HG03066 (cell line): ENCODE measurements at regions not wholly inside any gene's neighbourhood (a gene's known extent, or its start where the extent isn't known, plus 50 kb on each side); places are given as distances from the start of the nearest gene placed in this dataset.
"Not testable (repeated sequence)": the region's sequence is repeated elsewhere in the genome, so short reads cannot be mapped to it uniquely, and the experiment has no call there.

Experiments
- ATAC-seq: cut with Tn5 transposase; IDR thresholded peaks from one replicate; pipeline ENCODE4 v1.9.1; 2021; ENCODE audit warnings: low read depth; ENCODE audit not compliant: unreplicated experiment

DNA sequence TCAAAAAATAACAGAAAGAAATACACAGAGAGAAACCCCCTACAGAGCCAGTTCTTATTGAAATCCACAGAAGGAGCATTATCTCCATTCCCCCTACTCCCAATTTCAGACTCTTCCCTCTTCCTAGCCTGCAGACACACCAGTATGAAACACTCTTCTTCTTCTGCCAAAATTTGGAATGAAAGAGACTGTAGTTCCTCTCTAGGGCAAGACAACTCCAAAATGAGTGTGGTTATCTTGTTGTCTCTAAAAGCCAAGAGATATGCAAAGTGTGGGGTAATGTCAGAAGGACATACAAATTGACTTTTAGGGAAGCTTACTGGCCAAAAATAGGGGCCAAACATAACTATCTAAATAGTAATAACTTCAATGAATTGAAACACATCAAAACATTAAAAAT lies 337.1 kb upstream of the SETBP1 start:
- no peak for ATAC-seq

DNA sequence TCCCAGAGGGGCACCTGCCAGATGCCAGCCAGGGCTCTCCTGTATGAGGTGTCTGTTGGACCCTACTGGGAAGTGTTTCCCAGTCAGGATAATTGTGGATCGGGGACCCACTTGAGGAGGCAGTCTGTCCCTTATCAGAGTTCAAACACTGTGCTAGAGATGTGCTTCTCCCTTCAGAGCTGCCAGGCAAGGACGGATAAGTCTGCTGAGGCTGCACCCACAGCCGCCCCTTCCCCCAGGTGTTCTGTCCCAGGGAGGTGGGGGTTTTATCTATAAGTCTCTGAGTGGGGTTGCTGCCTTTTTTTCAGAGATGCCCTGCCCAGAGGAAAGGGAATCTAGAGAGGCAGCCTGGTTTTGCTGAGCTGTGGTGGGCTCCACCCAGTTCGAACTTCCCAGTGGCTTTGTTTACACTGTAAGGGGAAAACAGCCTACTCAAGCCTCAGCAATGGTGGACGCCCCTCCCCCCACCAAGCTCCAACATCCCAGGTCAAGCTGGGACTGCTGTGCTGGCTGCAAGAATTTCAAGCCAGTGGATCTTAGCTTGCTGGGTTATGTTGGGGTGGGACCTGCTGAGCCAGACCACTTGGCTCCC lies 324.0 kb upstream of the SETBP1 start:
- ATAC-seq = no peak

DNA sequence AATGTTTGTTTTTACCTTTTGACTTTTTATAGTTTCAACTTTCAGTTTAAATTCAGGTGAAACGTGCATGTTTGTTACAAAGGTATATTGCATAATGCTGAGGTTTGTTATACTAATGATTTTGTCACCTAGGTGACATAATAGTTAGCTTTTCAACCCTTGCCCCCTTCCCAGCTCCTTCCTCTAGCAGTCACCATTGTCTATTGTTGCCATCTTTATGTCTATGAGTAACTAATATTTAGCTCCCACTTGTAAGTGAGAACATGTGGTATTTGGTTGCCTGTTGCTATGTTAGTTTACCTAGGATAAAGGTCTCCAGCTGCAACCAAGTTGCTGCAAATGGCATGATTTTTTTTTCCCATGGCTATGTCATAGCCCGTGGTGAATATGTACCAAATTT lies 322.3 kb upstream of the SETBP1 start:
- no peak for ATAC-seq

DNA sequence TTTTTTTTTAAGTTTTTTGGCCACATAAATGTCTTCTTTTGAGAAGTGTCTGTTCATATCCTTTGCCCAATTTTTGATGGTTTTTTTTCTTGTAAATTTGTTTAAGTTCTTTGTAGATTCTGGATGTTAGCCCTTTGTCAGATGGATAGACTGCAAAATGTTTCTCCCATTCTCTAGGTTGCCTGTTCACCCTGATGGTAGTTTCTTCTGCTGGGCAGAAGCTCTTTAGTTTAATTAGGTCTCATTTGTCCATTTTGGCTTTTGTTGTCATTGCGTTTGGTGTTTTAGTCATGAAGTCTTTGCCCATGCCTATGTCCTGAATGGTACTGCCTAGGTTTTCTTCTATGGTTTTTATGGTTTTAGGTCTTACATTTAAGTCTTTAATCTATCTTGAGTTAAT lies 320.9 kb upstream of the SETBP1 start:
- not testable (repeated sequence) for ATAC-seq

DNA sequence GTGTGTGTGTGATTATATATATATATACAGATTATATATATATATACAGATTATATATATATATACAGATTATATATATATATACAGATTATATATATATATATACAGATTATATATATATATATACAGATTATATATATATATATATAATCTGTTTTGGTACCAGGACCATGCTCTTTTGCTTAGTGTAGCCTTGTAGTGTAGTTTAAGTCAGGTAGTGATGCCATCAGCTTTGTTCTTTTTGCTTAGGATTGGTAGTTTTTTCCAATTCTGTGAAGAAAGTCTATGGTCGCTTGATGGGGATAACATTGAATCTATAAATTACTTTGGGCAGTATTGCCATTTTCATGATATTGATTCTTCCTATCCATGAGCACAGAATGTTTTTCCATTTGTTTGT lies 318.5 kb upstream of the SETBP1 start:
- not testable (repeated sequence) for ATAC-seq

DNA sequence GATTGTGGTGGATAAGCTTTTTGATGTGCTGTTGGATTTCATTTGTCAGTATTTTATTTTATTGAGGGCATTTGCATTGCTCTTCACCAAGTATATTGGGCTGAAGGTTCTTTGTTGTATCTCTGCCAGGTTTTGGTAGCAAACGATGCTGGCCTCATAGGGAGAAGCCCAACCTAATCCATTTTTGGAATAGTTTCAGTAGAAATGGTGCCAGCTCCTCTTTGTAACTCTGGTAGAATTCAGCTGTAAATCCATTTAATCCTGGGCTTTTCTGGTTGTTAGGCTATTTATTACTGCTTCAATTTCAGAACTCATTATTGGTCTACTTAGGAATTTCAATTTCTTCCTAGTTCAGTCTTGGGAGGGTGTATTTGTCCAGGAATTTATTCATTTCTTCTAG lies 309.8 kb upstream of the SETBP1 start:
- no peak for ATAC-seq

DNA sequence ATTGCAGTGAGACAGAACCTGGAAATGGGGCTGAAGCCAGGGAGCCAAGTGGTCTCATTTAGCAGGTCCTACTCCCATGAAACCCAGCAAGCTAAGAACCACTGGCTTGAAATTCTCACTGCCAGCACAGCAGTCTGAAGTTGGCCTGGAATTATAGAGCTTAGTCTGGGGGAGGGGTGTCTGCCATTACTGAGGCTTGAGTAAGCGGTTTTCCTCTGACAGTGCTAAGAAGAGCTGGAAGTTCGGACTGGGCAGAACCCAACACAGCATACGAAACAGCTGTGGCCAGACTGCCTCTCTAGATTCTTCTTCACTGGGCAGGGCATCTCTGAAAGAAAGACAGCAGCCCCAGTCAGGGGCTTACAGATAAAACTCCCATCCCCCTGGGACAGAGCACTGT lies 305.7 kb upstream of the SETBP1 start:
- ATAC-seq = no peak

DNA sequence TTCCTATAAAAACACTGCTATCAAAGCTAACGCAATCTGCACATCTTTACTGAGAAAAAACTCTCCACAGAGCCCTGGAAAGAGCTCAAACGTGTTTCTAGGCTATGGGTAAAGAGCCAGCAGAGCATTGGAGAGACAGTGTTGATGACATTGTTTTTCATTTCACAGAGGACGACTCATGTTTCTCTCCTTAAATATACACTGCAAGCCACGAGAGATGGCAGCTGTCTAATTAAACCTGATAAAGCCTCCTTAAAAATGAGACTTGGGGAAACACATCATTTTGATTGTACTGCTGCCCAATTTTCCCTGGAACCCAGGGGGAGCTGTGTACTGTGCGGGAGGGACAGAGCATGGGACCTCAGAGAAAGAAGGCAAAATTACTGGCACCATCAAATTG lies 294.3 kb upstream of the SETBP1 start:
- ATAC-seq = no peak

DNA sequence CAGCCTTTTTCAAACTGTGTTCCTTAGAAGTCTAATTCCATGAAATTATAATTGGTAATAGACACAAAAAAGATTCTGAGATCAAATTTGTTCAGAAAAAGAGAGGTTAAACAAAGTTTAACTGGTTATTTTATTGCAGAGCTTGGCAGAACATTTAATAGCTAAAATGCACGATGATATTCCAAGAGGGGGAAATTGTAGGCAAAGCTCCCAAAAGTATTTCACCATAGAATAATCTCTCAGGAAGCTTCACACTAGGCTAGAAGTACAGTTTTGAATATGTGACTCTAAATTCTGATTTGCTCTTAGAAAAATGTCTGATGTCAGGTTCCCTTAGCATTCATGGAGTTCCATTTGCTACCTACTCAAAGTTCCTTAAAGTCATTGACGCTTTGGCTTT lies 292.4 kb upstream of the SETBP1 start:
- no peak for ATAC-seq

DNA sequence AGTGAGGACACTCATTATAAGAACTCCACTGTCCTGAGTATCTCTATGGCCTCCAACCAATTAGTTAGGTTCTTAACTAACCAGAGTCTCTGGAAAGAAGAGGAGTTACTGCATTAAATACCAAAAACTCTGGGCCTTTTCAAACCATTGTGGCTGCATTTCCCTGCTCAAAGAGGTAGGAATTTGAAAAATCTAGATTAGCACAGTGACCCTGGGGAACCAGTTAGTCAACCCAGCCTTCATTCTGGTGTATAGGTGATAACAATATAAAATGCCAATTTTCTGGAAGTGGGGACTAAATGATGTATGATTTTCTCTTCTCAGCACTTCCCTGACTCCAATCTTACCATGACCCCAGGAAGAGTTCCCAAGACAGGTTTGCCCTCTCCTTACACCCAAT lies 287.8 kb upstream of the SETBP1 start:
- no peak for ATAC-seq

DNA sequence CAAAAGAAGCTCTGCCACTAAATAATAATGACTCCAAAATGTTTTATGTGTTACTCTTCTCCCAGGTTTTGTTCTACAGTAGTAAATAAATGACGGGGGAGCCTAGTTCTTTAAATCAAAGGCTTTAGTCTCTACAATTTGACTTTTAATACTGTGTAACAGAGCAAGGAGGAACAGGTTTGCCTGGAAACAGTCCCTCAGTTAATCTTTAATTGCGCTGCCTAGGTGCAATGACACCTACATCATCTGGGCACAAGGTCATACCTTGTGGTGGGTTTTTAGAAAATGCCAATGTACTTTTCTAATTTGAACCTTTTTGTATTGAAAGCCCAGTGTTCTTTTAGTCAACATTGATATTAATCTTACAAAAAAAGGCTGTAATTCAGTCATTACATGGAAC lies 287.3 kb upstream of the SETBP1 start:
- no peak for ATAC-seq

DNA sequence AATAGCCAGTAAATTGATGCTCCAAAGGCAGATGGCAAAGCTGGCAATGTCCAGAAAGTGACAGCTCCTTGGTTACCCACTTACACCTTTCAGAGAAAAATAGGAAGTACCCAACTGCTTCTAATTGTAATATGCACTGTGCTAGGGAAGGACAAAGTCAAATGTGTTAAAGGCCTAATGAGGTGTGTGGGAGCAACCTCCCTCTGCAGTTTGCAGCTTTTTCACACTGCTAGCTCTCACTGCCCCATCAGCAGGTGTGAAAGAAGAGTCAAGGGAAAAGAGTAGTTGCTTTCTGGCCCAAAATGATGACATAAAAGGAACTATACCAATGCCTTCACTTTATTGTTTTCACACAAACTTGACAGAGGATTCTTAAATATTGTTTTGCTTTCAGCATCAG lies 284.1 kb upstream of the SETBP1 start:
- ATAC-seq = no peak

DNA sequence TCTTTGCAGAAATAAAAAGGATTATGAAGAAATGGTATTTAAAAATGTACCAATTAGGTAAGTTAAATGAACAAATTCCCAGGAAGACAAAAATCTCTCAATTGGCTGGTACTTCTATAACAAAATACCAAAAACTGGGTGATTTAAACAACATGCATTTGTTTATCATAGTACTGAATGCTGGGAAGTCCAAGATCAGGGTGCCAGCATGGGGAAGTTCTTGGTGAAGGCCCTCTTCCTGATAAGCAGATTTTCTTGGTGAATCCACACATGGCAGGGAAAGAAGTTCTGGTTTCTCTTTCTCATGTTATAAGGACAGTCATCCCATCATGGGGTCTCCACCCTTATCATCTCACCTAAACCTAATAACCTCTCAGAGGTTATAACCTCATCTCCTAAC lies 271.6 kb upstream of the SETBP1 start:
- ATAC-seq = no peak

DNA sequence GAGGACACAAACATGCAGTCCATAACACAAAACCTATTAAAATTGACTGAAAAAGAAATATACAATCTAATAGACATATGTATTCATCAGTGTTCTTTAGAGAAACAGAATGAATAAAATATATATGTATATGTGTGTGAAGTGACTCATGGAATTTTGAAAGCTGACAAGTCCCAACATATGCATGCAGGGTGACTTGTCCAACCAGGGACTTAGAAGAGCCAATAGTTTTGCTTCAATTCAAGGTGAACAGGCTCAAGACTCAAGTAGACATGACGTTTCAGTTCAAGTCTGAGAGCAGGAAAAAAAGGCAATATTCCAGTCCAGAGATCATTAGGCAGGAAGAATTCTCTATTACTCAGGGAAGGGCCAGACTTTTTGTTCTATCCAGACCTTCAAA lies 271.2 kb upstream of the SETBP1 start:
- ATAC-seq = no peak

DNA sequence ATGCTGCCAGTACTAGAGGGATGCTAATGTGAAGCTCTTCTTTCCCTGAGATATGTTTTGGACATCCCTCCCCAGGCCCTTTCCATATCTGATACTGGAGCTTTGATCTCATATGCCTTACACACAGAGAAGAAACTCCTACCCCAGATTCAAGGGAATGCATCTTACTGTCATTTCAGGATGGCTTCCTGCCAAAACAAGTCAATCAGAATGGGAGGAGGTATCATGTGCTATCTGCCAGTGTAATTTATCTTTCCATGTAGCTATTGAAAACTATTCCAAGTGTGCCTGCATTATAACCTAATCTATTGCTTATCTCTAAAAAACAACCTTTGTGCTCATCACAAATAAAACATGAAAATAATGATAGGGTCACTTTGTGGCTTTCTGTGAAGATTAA lies 269.9 kb upstream of the SETBP1 start:
- ATAC-seq = no peak

DNA sequence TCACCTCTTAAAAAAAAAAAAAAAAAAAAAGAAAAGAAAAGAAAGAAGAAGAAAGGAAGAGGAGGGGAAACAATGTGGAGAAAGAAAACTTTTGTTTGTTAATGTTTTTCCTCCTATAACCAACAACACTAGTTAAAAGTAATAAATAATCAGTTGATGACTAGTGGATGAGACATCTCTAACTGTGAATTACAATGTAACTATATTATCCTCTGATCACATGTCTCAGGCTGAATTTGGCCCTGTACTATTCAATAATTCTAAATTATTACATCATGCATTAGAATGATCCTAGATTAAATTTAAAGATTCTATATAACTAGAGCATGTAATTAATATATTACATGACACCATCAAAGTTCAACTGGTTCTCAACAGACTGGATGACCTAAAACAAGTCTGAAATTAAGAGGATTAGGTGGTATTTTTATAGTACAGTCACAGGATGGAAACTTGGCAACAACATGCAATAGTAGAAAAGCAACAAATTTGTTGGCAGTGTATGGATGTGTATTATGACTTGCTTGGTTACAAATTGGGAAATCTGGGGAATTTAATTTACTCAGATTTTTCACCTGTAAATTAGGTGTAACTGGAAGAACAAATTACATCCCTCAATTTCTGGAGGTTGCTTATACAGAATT lies 269.3 kb upstream of the SETBP1 start:
- no peak for ATAC-seq

DNA sequence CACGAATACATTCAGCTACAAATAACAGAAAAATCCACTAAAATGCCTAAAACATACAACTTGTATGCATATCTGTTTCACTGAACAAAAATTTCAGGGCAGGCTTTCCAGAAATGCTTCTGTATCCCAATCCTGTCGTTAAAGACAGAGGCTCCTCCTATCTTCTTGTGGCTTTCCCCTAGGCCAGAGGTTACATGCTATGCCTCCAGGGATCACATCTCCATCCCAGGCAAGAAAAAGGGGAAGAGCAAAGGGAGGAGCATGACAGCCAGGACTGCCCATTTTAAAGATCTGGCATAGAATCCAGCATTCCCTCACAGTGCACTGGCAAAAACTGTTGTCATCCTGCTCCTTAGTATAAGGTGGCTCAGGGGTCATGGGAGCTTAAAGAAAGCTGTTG lies 268.7 kb upstream of the SETBP1 start:
- ATAC-seq = no peak

DNA sequence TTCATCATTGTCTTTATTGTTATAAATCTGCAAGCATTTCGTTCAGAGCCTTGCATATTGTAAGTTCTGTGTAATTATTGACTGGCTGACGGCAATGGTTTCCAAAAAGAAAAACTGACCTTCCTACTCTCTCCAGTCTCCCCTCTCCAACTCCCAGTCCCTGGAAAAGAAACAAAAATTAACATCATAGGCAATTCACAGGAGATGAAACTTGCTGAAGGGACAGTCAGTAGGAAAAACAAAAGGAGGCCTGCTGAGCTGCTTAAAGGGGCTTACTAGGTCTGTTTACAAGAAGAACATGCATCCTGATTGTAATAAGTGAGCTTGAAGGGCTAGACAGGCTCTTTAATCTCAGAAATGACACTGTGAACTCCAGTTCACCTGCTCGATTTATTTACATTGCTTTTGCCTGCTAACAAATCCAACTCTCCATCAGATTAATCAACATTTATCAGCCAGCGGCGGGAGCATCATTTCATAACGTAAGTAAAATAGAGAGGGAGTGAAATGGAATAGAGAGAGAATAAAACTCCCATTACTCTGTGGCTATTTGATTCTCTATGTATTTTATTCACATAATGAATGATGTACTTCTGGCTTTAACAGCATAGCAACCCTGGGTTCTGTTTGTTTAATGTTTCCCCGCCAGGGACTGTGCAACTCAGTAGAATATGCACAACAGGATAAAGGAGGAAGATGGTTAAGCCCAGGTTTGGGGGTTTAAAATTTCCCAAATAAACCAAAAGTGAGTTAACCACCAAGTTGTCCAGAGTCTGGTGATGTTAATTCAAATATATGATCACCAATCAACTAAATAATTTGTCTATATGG lies 256.7 kb upstream of the SETBP1 start:
- no peak for ATAC-seq

DNA sequence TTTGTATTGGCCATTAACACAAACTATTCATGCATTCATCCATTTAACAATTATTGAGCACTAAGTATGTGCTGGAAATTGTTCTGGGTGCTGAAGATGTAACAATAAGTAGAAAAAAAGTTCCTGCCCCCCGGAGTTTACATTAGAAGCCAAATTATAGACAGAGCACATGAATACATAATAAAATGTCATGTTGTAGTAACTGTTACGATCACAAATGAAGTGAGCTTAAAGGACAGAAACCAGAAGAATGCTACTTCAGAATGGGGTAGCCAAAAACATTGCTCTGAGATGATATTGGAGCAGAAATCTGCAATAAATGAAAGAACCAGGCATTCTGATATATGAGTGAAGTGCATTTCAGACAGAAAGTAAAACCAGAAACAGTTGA lies 256.0 kb upstream of the SETBP1 start:
- no peak for ATAC-seq

DNA sequence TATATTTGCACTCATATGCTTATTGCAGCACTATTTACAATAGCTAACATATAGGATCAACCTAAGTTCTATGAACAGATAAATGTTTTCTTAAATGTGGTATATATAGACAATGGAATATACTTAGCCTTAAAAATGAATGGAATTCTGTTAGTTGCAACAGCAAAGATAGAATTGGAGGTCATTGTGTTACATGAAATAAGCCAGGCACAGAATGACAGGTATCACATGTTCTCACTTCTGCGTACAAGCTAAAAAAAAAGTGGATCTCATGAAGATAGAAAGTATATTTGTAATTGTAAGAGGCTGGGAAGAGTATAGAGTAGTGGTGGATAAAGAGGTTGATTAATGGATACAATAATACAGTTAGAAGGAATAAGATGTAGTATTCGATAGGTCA lies 255.5 kb upstream of the SETBP1 start:
- no peak for ATAC-seq

DNA sequence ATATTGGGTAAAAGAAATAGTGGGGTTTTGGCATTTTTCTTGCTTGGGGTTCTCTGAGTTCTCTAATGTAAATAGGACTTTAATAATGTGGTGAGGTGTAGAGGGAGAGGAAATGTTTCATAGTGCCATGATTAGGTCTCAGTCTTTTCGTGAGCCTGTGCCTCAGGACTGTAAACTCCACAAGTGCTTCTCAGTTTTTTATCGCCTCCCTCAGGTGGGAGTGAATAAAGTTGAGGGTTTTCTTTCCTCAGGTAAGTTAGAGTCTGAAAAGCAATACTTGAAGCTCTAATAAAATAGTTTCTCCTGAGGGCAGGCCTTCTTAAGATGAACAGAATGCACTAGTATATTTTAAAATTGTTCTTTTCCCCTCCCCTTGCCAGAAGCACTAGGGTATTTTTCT lies 243.1 kb upstream of the SETBP1 start:
- ATAC-seq = no peak

DNA sequence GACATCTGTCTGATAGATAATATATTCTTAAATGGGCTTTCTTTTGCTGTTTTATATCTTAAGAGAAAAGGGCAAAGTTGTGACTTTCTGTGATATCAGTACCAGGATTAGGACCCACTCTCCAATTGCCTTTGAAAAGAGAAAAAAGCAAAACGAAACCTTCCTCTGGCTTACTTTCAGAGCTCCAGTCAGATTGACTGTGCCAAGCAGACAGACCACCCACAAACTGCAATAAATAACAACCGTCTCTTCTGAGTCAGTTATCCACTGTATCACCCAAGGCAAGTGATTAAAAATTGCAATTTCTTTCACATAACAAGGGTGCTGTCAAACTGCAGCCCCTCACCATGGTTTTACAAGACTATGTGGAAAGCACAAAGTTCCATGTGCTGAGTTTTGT lies 230.5 kb upstream of the SETBP1 start:
- ATAC-seq = no peak
